C4-2B (cell line): ENCODE measurements at regions not wholly inside any gene's neighbourhood (a gene's known extent, or its start where the extent isn't known, plus 50 kb on each side); places are given as distances from the start of the nearest gene placed in this dataset.

Experiments used
- H3K27ac ChIP-seq: fragments of 450-650 bp; 2 replicates; pipeline ENCODE4 v1.5.1; 2017
- ZFX ChIP-seq: fragments of 450-650 bp; IDR thresholded peaks from 2 replicates; pipeline ENCODE4 v1.6.1; 2017
- TF ChIP-seq, protein P1 (sequence below): fragments of 450-650 bp; conservative IDR thresholded peaks from 2 replicates; pipeline ENCODE4 v1.5.1; 2017; ENCODE audit warnings: mild to moderate bottlenecking

DNA sequence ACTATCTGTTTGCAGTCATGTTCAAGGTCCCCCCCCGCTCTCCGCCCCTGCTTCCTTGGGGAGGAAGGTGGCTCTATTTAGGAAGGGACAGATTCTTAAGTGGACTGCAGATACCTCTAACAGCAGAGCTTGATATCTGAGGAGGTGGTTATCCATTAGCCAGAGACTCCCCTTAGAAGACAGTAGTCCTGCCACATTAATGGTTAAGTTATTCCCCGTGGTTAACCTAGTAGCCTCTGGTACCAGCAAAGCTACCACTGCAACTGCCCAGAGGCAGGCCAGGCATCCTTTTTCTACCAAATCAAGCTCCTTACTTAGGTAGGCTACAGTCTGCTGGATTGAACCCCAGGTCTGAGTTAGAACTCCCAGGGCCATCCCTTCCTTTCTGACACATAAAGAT, 162.1 kb upstream of the AVPR1A start:
- H3K27ac ChIP-seq = no peak overlapping the region
- TF ChIP-seq, protein P1, sequence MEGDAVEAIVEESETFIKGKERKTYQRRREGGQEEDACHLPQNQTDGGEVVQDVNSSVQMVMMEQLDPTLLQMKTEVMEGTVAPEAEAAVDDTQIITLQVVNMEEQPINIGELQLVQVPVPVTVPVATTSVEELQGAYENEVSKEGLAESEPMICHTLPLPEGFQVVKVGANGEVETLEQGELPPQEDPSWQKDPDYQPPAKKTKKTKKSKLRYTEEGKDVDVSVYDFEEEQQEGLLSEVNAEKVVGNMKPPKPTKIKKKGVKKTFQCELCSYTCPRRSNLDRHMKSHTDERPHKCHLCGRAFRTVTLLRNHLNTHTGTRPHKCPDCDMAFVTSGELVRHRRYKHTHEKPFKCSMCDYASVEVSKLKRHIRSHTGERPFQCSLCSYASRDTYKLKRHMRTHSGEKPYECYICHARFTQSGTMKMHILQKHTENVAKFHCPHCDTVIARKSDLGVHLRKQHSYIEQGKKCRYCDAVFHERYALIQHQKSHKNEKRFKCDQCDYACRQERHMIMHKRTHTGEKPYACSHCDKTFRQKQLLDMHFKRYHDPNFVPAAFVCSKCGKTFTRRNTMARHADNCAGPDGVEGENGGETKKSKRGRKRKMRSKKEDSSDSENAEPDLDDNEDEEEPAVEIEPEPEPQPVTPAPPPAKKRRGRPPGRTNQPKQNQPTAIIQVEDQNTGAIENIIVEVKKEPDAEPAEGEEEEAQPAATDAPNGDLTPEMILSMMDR = no peak
- TF ChIP-seq ZFX = no peak

DNA sequence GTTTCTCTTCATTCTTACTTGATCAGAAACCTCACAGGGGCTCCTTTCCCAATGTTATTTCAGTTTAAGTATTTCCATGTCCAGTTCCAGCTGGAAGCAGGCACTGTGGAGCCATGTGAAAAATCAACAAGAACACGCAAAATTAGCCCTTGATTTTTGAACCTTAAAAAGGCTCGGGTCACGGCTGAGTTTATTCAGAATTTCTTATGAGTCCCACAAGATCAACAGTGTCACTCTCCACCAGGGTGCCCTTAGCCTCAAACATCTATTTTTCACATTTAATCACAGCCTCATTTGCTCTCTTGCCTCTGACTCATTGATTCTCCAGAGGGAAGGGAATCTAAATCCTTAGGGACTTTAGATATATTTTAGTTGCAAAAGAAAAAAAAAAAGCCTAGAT, 157.7 kb upstream of the AVPR1A start:
- no peak for TF ChIP-seq ZFX
- TF ChIP-seq, protein P1 = no peak
- no peak overlapping the region for H3K27ac ChIP-seq

GRCh38 chr12:63307849-63308248, 156.8 kb upstream of the AVPR1A start:
- no peak for TF ChIP-seq ZFX
- TF ChIP-seq, protein P1 = no peak

GRCh38 chr12:63305901-63306875, 155.2 kb upstream of the AVPR1A start:
- no peak for TF ChIP-seq ZFX
- TF ChIP-seq, protein P1 = no peak
- H3K27ac ChIP-seq = no peak overlapping the region

More at GRCh38 chr12:63307849-63308248, 156.8 kb upstream of the AVPR1A start:
- H3K27ac ChIP-seq = no peak overlapping the region

GRCh38 chr12:63304887-63305316, 153.9 kb upstream of the AVPR1A start:
- TF ChIP-seq, protein P1 = no peak
- TF ChIP-seq ZFX = no peak

GRCh38 chr12:63302941-63303536, 152.0 kb upstream of the AVPR1A start:
- TF ChIP-seq, protein P1 = no peak
- no peak for TF ChIP-seq ZFX

More at GRCh38 chr12:63304887-63305316, 153.9 kb upstream of the AVPR1A start:
- H3K27ac ChIP-seq = no peak overlapping the region

More at GRCh38 chr12:63302941-63303536, 152.0 kb upstream of the AVPR1A start:
- no peak overlapping the region for H3K27ac ChIP-seq
